ENCODE measurements at regions not wholly inside any gene's neighbourhood (a gene's known extent, or its start where the extent isn't known, plus 50 kb on each side); places are given as distances from the start of the nearest gene placed in this dataset.

GRCh38 chr2:60706021-60706420 is 50.0 kb upstream of the PAPOLG start:
- TF ChIP-seq SRF (CRISPR knock-in tag; IDR thresholded peaks at IDR 0.05), result no peak
- TF ChIP-seq, protein P1, sequence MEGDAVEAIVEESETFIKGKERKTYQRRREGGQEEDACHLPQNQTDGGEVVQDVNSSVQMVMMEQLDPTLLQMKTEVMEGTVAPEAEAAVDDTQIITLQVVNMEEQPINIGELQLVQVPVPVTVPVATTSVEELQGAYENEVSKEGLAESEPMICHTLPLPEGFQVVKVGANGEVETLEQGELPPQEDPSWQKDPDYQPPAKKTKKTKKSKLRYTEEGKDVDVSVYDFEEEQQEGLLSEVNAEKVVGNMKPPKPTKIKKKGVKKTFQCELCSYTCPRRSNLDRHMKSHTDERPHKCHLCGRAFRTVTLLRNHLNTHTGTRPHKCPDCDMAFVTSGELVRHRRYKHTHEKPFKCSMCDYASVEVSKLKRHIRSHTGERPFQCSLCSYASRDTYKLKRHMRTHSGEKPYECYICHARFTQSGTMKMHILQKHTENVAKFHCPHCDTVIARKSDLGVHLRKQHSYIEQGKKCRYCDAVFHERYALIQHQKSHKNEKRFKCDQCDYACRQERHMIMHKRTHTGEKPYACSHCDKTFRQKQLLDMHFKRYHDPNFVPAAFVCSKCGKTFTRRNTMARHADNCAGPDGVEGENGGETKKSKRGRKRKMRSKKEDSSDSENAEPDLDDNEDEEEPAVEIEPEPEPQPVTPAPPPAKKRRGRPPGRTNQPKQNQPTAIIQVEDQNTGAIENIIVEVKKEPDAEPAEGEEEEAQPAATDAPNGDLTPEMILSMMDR (IDR thresholded peaks at IDR 0.05 in 2 of 3, conservative IDR thresholded peaks at IDR 0.05 in 1 of 3; ENCODE audit: insufficient read depth in 2 of 3, low read depth in 1 of 3, low read length in 3 of 3), result no peak
- TF ChIP-seq NFE2 (IDR thresholded peaks at IDR 0.05; ENCODE audit: low read depth), result no peak

All from K562 (cell line).